ENCODE measurements at regions not wholly inside any gene's neighbourhood (a gene's known extent, or its start where the extent isn't known, plus 50 kb on each side); places are given as distances from the start of the nearest gene placed in this dataset.

DNA sequence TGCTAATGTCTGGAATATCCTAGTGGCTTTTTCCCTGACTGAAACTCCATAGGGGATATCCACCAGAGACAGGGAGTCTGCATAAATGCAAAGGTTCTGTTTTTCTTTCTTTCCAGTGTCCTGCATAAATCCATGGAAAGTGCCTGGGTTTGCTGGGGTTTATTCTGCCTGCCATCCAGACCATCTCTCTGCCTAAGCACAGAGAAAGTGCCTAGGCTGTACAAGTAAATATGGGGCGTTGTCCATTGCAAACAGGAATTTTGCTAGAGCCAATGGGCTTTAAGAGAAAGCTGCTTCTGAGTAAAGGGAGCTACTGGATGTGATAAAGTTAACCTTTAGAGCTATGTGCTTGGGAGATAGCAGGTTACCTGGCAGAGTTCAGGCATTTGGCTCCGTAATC, 407.5 kb downstream of the AGTPBP1 start:
- Histone ChIP-seq H3K4me2 (ENCODE audit: low read depth, low read length) (no peak overlapping the region), H2BK15ac (ENCODE audit: low read depth, low read length) (no peak overlapping the region), H4K5ac (ENCODE audit: low read depth, low read length) (no peak overlapping the region), H3K27ac (ENCODE audit: insufficient read depth, low read length) (no peak overlapping the region), H3K18ac (ENCODE audit: low read depth, low read length) (no peak overlapping the region), H3K27me3 (ENCODE audit: control insufficient read depth, insufficient read depth, low read length) (no peaks in the 10 kb centered on the region), H3K9ac (ENCODE audit: low read depth, low read length) (no peak overlapping the region), H4K8ac (ENCODE audit: low read depth in 2 of 2, low read length in 2 of 2) (no peak overlapping the region), H3K56ac (ENCODE audit: extremely low read depth, insufficient read depth, low read length) (no peak overlapping the region), H3K9me1 (ENCODE audit: insufficient read depth, low read length) (no peaks in the 10 kb centered on the region), H2BK5ac (ENCODE audit: low read depth, low read length, poor library complexity, severe bottlenecking) (no peak overlapping the region), H2BK120ac (ENCODE audit: low read depth, low read length) (no peak overlapping the region), H2AFZ (replicated peaks; ENCODE audit: low read length, poor library complexity) (no peak overlapping the region), H3K23ac (ENCODE audit: low read depth, low read length) (no peak overlapping the region), H3K9me3 (ENCODE audit: control insufficient read depth, insufficient read depth, low read length) (peaks cover 17% of the 10 kb centered on the region), H3K79me1 (ENCODE audit: low read depth in 1 of 2, low read length in 2 of 2) (no peaks in the 10 kb centered on the region), H3K4me3 (ENCODE audit: insufficient read depth, low read depth, low read length) (no peak overlapping the region), H3K4ac (ENCODE audit: low read depth, low read length) (no peak overlapping the region), H2BK20ac (ENCODE audit: low read depth, low read length) (no peak overlapping the region), H3K14ac (replicated peaks; ENCODE audit: low read depth, low read length) (no peak overlapping the region), H3K36me3 (ENCODE audit: control insufficient read depth, insufficient read depth, low read length) (no peaks in the 10 kb centered on the region), H4K20me1 (ENCODE audit: insufficient read depth, low read length) (no peaks in the 10 kb centered on the region), H4K91ac (ENCODE audit: insufficient read depth, low read depth, low read length) (no peak overlapping the region), H2AK9ac (replicated peaks; ENCODE audit: low read depth, low read length, poor library complexity) (no peak overlapping the region), H2AK5ac (ENCODE audit: low read depth, low read length) (no peak overlapping the region), H3K4me1 (ENCODE audit: control insufficient read depth, insufficient read depth, low read length) (no peaks in the 10 kb centered on the region)
- TF ChIP-seq FOS (IDR thresholded peaks at IDR 0.05; ENCODE audit: low read depth, low read length) (no peak), RAD21 (IDR thresholded peaks at IDR 0.05; ENCODE audit: low read length) (no peak), MXI1 (IDR thresholded peaks at IDR 0.05; ENCODE audit: borderline replicate concordance, low read depth, low read length) (no peak), NFE2L2 (IDR thresholded peaks at IDR 0.05; ENCODE audit: low read depth, low read length) (no peak), CHD1 (IDR thresholded peaks at IDR 0.05; ENCODE audit: low read depth, low read length) (no peak), POLR2A (IDR thresholded peaks at IDR 0.05; ENCODE audit: low read depth, low read length) (no peak), RCOR1 (IDR thresholded peaks at IDR 0.05; ENCODE audit: insufficient replicate concordance, low read length) (no peak), MAFK (IDR thresholded peaks at IDR 0.05; ENCODE audit: low read depth, low read length) (no peak), CEBPB (IDR thresholded peaks at IDR 0.05; ENCODE audit: low read depth, low read length) (no peak)
- TF ChIP-seq, protein P1, sequence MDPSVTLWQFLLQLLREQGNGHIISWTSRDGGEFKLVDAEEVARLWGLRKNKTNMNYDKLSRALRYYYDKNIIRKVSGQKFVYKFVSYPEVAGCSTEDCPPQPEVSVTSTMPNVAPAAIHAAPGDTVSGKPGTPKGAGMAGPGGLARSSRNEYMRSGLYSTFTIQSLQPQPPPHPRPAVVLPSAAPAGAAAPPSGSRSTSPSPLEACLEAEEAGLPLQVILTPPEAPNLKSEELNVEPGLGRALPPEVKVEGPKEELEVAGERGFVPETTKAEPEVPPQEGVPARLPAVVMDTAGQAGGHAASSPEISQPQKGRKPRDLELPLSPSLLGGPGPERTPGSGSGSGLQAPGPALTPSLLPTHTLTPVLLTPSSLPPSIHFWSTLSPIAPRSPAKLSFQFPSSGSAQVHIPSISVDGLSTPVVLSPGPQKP (IDR thresholded peaks at IDR 0.05; ENCODE audit: borderline replicate concordance, low read depth, low read length): no peak
- TF ChIP-seq, protein P2, sequence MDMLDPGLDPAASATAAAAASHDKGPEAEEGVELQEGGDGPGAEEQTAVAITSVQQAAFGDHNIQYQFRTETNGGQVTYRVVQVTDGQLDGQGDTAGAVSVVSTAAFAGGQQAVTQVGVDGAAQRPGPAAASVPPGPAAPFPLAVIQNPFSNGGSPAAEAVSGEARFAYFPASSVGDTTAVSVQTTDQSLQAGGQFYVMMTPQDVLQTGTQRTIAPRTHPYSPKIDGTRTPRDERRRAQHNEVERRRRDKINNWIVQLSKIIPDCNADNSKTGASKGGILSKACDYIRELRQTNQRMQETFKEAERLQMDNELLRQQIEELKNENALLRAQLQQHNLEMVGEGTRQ (IDR thresholded peaks at IDR 0.05; ENCODE audit: low read depth, low read length): no peak
- WGBS, 2 experiments (ENCODE audit: extremely low coverage in 2 of 2, insufficient read length in 1 of 2): 0% methylated on average over 1 of the region's 2 CpGs; no CpG with 5 or more reads in 1 of the 2 experiments
- ChIA-PET CTCF (no interaction called here), POLR2A (ENCODE audit: unreplicated experiment) (no interaction called here)
- in situ Hi-C loops (cut with MboI; ENCODE audit: low sequenced_read_pairs) (no loop called here), dilution Hi-C loops (cut with HindIII; ENCODE audit: low sequenced_read_pairs, unreplicated experiment) (no loop called here), intact Hi-C loops (cut with micrococcal nuclease) (no loop called here)
- no peak for ATAC-seq (ENCODE audit: low read depth)
- DNase-seq: no peak
- no TSS peak for BruUV-seq (replicated peaks)
